C4-2B (cell line): ENCODE measurements at regions not wholly inside any gene's neighbourhood (a gene's known extent, or its start where the extent isn't known, plus 50 kb on each side); places are given as distances from the start of the nearest gene placed in this dataset.

Experiments used
- ZFX ChIP-seq: fragments of 450-650 bp; IDR thresholded peaks from 2 replicates; pipeline ENCODE4 v1.6.1; 2017
- TF ChIP-seq, protein P1 (sequence below): fragments of 450-650 bp; conservative IDR thresholded peaks from 2 replicates; pipeline ENCODE4 v1.5.1; 2017; ENCODE audit warnings: mild to moderate bottlenecking

DNA sequence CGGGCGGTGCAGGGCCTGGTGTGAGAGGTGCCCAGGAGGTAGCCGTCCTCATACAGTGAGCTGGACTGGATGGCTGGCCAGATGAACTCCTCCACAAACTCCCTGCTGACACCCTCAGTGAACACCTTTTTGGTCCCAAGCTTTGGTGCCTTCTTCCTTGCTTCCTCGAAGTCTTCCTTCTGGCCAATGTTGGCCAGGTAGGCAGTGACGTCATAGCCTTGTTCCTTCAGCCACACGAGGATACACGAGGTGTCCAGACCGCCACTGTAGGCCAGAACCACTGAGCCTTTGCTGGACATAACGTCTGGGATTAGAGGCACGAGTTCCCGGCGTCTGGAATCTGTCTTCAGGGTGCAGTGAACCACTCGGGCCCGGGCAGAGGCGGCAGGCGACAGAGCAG lies 206.8 kb upstream of the SP4 start:
- TF ChIP-seq, protein P1, sequence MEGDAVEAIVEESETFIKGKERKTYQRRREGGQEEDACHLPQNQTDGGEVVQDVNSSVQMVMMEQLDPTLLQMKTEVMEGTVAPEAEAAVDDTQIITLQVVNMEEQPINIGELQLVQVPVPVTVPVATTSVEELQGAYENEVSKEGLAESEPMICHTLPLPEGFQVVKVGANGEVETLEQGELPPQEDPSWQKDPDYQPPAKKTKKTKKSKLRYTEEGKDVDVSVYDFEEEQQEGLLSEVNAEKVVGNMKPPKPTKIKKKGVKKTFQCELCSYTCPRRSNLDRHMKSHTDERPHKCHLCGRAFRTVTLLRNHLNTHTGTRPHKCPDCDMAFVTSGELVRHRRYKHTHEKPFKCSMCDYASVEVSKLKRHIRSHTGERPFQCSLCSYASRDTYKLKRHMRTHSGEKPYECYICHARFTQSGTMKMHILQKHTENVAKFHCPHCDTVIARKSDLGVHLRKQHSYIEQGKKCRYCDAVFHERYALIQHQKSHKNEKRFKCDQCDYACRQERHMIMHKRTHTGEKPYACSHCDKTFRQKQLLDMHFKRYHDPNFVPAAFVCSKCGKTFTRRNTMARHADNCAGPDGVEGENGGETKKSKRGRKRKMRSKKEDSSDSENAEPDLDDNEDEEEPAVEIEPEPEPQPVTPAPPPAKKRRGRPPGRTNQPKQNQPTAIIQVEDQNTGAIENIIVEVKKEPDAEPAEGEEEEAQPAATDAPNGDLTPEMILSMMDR, result no peak
- no peak for TF ChIP-seq ZFX
